Renal pelvis (tissue), 1 donor: ENCODE measurements at regions not wholly inside any gene's neighbourhood (a gene's known extent, or its start where the extent isn't known, plus 50 kb on each side); places are given as distances from the start of the nearest gene placed in this dataset.

ENCODE experiments used
- DNase-seq: peaks from one replicate; pipeline ENCODE4 v3.0.0-alpha.2; 2013

GRCh38 chr5:167895899-167896659 is 395.4 kb upstream of the WWC1 start:
- no peak for DNase-seq

DNA sequence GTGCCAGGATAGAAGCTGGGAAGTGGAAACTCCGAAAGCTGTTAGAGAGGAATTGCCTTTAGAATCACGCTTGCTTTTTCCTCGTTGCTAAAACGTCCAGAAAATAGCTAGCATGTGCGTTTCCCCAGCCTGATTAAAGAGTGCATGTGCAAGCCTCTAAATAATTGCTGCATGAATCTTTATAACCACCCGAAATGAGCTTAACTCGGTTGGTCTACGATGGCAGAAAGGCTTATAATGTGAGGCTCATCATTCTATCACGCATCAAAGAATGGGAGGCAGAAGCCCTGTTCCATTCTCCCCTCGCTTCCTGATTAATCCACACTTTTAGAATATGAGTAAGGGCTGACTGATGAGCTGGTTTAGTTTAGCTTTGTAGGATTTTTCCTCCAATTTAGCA is 394.6 kb upstream of the WWC1 start:
- no peak for DNase-seq

GRCh38 chr5:167897371-167897770 is 394.1 kb upstream of the WWC1 start:
- no peak for DNase-seq

GRCh38 chr5:167898361-167899042 is 392.9 kb upstream of the WWC1 start:
- DNase-seq: no peak

- no peak for DNase-seq
Measured at GRCh38 chr5:167899490-167900070, 391.9 kb upstream of the WWC1 start.

- no peak for DNase-seq
Measured at GRCh38 chr5:167900340-167900935, 391.0 kb upstream of the WWC1 start.

DNA sequence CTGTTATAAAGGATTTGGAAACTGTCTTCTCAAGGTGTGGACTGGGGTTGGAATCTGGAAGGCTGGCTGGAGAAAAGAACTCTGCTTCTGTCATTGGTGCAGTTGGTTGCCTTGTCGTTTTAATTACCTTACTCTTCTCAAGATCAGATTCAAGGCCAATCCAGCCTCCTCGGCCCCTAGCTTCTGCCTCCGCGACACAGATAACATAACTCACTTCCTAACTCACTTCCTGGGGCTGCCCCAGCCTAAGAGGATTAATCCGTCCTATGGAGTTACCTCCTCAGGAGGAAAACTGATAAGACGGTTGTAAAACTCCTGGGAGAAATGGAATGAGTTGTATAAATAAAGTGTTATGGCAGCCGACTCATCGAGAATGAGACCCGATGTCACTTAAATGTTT is 389.1 kb upstream of the WWC1 start:
- DNase-seq: no peak

GRCh38 chr5:167903243-167903642 is 388.2 kb upstream of the WWC1 start:
- no peak for DNase-seq

DNA sequence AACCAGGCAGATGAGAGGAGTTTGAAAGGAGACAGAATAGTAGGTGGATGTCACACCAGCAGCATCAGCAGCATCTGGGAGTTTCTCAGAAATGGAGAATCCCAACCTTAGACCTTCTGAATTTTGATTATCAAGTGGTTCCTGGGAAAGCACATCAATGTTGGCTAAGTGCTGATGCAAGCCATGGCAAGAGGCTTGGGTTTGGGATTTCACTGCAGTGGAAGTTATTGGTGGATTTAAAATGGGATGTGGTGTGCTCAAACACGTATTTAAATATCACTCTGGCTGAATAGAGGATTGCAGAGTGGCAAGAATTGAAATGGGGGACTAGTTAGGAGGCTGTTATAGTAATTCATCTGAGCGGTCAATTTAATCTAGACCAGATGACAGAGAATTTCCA is 387.8 kb upstream of the WWC1 start:
- no peak for DNase-seq

DNA sequence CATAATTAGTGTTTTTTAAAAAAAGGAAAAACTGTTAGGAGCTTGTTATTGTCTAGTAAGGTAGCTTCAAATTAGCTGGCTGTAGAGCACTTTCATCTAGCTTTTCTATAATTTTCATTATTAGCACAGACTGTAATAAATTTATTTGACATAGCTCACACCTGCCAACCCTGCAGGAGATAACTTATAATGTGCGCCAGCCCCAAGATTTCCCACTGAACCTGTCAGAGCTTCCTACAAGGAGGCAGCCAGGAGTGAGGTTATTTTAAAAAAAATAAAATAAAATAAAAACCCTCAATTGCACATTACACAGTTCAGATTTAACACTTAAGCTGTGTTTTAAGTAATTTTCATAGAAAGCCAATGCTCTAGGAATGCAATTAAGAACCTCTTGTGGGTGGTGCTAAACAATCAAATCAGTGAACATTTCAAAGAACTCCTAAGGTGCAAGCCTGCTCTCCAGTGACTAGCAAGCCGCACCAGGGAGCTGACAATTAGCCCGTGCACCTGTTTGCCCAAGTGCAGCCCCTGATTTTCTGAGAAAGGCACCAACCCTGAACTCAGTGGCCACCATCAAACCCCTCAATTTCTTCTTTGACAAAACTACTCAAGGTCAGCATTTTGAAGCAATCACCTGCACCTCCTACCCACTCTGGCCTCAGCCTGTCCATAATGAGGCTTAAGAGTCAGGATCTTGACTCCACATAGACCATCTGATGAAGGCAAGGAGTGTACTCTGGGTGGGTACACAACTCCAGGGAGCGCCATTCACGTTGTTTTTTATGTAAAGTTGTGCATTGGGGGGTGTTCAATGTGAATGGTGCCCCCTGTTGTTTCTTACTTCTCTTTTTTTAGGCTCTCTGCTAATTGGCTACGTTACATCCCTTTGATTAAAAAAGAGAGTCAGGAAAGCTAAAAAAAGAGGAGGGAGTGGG is 385.3 kb upstream of the WWC1 start:
- no peak for DNase-seq

DNA sequence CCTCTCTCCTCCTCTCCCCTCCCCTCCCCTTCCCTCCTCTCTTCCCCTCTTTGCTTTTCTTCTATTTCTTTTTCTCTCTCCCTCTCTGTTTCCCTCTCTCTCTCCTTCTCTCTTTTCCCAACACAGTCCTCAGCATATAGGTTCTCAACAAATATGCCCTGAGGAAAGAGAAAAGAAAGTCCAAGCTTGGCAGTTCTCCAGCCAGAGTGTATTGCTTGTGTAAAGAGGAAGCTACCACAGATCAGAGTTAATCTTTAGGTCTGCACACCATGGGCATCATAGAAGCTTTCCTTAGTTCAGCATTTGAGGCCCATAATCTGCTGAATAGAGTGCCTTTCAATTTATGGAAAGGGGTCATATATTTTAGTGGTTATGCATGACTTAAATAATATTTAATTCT is 382.8 kb upstream of the WWC1 start:
- no peak for DNase-seq

DNA sequence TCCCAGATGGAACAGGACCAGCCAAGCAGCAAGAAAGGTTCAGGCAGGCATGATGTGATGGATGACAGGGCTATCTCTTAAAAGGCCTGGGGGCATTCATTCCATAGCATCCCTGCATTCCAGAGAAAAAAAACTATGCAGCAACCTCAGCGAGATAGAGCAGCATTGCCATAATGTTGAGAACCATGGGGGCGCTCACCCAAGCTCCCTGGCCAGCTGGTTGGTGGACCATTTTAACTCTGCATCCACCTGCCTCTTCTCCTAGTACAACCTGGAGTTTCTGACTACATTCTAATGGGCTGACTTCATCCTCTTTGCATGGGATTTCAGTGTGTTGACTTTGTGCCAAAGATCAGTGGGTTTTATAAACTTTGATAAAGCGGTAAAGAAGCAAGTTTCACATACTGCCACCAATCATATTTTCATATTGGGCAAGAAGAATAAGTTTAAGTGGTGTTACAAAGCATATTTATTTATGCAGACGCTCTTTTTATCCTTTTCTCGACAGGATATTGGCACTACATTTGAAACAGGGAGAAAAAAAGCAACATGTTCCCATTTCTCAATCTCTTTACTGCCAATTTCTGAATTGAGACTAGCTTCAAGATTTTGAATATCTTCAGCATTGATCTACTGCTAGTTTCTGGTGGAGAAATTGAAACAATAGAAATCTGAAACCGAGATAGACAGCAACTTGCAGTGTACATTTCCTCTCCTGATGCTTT is 378.3 kb upstream of the WWC1 start:
- DNase-seq: no peak

GRCh38 chr5:167915237-167915636 is 376.2 kb upstream of the WWC1 start:
- DNase-seq: no peak

DNA sequence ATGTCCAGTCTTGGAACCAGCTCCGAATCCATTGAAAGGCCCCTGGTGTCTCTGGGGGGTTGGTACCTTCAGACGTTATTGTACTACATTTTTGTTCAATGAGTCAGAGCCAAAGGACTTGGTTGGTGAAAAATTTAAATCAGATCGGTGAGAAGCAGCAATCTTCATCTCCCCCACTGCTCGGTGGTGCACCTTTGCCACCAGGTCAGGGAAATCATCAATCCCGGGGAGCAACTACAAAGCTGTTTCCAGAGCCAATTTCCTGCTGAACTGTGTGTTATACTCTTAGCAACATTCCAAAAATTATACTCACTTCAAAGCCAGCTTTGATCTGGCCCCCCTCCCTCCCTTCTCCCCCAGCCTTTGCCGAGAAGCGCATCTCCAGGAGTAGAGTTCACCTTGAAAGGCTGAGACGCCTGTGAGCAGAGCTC is 375.2 kb upstream of the WWC1 start:
- peak; percentile 47 for DNase-seq

DNA sequence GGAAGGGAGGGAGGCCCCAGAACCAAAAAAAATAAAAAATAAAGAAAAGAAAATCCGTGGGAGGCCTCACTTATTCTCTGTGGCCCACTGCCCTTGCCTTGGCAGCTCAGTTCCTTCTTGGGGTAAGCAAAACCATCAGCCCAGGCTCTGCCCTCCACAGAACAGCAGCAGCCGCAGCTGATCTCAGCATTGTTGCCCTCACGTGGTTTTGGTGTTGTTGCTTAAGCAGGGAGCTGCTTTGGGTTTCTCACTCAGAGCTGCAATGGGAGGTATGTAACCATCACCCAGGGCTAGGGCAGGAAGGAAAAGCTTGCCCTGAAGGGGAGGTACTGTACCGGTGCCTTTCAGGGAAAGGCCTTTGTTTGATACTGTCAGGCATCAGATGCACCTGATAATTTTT is 374.7 kb upstream of the WWC1 start:
- DNase-seq: no peak

DNA sequence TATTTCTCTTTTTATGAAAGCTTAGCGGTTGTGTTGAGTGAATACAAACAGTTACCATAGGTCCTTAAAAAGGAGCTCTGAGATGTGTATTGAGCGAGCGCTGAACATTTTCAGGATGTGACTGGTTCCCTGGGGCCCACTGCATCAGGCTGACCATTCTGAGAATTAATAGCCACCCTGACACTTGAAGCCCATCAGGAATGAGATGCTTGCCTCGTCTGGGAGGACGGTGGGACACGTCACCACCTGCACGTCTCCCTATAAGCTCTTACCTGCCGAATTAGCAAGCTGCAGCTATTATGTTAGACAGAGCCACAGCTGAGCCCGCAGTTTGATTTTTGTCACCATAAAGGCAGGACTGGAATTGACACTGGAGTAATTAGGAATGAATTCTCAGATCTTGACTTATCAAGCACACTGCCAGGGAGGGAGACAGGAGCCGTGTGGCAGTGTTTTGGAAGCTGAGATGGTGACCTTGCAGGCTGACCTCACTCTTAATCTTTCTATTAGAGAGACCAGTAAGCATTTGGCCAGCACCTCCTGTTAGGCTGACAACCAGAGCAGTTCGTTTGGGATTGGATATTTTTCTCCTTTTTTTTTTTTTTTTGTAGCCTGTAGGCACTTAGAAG is 373.1 kb upstream of the WWC1 start:
- DNase-seq: peak; percentile 42

DNA sequence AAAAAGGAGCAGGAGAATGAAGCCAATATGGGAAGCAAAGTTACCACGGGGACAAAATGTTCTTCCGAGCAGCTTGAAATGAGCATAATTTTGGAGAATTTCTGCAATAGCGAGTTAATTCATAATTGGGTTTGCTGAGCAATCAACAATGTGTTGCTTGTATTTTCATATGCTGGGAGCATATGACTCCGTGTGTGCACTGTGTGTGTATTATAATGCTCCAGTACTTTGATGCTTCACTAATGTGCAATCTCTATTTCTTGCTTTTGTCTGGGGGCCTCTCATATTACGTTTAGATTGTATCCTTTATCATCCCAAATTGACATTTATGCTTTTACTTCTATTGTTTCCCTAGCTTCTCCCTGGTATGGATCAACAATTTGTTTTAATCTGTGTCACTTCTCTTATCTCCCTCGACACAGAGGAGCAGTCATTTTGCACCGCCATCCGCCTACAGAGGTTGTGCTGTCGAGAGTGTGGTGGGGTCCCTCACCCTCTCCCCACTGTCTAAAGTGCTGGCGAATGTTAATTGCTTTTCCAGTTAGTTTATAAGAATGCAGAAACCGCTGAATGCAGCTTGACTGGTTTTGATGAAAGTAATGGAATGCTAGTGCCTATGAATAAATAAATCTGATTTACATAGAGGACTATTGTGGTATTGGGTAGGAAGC is 372.5 kb upstream of the WWC1 start:
- peak; percentile 48 for DNase-seq

DNA sequence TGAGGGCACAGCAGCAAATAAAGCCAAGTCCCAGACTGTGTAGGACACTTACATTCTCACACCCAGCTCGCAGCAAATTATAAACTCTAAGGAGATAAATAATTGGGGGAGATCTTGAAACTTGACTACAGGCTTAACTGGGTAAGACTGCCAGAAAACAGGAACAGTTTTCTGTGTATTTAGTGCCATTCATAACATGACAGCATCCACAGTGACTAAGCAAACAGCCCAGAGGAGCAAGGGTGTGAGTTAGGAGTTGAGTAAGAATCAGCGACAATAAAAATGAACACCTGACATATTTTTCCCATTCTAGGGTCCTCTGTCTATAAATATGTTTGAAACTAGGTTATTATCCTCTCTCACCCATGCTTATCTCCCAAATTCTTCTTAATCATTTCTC is 370.9 kb upstream of the WWC1 start:
- no peak for DNase-seq

GRCh38 chr5:167921796-167922195 is 369.6 kb upstream of the WWC1 start:
- DNase-seq: no peak

- no peak for DNase-seq
Measured at GRCh38 chr5:167923396-167923795, 368.0 kb upstream of the WWC1 start.
